ENCODE measurements at regions not wholly inside any gene's neighbourhood (a gene's known extent, or its start where the extent isn't known, plus 50 kb on each side); places are given as distances from the start of the nearest gene placed in this dataset.

DNA sequence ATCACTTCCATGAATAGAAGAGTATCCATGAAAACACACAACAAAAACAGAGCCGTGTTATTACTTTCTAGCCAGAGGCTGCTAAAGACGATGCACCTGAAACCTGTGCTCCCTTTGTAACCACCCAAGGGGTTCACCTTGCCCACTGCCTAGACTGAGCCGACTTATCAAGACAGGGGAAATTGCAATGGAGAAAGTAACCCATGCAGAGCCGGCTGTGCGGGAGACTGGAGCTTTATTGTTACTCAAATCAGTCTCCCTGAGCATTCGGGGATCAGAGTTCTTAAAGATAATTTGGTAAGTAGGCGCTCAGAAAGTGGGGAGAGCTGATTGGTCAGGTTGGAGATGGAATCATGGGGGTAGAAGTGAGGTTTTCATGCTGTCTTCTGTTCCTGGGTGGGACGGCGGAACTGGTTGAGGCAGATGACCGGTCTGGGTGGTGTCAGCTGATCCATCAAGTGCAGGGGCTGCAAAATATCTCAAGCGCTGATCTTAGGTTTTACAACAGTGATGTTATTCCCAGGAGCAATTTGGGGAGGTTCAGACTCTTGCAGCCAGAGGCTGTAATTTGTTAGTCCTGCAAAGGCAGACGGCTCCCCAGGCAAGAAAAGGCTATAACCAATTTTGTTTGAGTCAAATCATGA, 366.6 kb downstream of the PREX1 start:
- Histone ChIP-seq H2AFZ (ENCODE audit: low read length) (no peak overlapping the region), H3K4me1 (ENCODE audit: insufficient read depth, low read length) (no peaks in the 10 kb centered on the region), H4K20me1 (ENCODE audit: insufficient read depth, low read length) (no peaks in the 10 kb centered on the region), H3K4me2 (ENCODE audit: low read depth, low read length) (no peak overlapping the region), H3K36me3 (replicated peaks in 1 of 2; ENCODE audit: control insufficient read depth in 1 of 2, insufficient read depth in 2 of 2, low read length in 2 of 2) (no peaks in the 10 kb centered on the region), H3K9me3 (ENCODE audit: low read length) (no peaks in the 10 kb centered on the region), H3K4me3 (replicated peaks in 1 of 3; ENCODE audit: insufficient read depth in 1 of 3, low read depth in 2 of 3, low read length in 3 of 3) (no peak overlapping the region), H3K27ac (ENCODE audit: extremely low read length, insufficient read depth, low read length) (no peak overlapping the region), H3K79me2 (ENCODE audit: insufficient read depth, low read length) (no peaks in the 10 kb centered on the region), H3K27me3 (ENCODE audit: control insufficient read depth in 1 of 2, insufficient read depth in 2 of 2, low read length in 2 of 2) (peaks cover 10 to 57% of the 10 kb centered on the region in 2 experiments; a peak in 3 of 5 replicates), H3K9ac (ENCODE audit: insufficient read depth, low read depth, low read length) (no peak overlapping the region)
- intact Hi-C loops (cut with micrococcal nuclease; ENCODE audit: unreplicated experiment) (no loop called here), in situ Hi-C loops (cut with HindIII; ENCODE audit: extremely low pct_ligation_motif_present, low pct_unique_long_range_greater_than_20kb) (no loop called here)
- FAIRE-seq (no peak), DNase-seq (ENCODE audit: low spot score) (no peak), ATAC-seq (no peak)
- WGBS (ENCODE audit: low lambda C conversion rate) = 43% methylated on average over 12 of the region's 12 CpGs
- POLR2A ChIA-PET = no interaction called here
- CTCF ChIA-PET (ENCODE audit: low intra/inter-chr PET ratio, low total read pairs) = no interaction called here
- no TSS peak for BruUV-seq (replicated peaks)
- TF ChIP-seq XRCC5 (optimal IDR thresholded peaks at IDR 0.05; ENCODE audit: low read length) = no peak
- TF ChIP-seq, protein P1, sequence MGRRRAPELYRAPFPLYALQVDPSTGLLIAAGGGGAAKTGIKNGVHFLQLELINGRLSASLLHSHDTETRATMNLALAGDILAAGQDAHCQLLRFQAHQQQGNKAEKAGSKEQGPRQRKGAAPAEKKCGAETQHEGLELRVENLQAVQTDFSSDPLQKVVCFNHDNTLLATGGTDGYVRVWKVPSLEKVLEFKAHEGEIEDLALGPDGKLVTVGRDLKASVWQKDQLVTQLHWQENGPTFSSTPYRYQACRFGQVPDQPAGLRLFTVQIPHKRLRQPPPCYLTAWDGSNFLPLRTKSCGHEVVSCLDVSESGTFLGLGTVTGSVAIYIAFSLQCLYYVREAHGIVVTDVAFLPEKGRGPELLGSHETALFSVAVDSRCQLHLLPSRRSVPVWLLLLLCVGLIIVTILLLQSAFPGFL (CRISPR knock-in tag; IDR thresholded peaks at IDR 0.05) = no peak
- TF ChIP-seq KDM4B (CRISPR knock-in tag; IDR thresholded peaks at IDR 0.05) = no peak
- TF ChIP-seq, protein P2, sequence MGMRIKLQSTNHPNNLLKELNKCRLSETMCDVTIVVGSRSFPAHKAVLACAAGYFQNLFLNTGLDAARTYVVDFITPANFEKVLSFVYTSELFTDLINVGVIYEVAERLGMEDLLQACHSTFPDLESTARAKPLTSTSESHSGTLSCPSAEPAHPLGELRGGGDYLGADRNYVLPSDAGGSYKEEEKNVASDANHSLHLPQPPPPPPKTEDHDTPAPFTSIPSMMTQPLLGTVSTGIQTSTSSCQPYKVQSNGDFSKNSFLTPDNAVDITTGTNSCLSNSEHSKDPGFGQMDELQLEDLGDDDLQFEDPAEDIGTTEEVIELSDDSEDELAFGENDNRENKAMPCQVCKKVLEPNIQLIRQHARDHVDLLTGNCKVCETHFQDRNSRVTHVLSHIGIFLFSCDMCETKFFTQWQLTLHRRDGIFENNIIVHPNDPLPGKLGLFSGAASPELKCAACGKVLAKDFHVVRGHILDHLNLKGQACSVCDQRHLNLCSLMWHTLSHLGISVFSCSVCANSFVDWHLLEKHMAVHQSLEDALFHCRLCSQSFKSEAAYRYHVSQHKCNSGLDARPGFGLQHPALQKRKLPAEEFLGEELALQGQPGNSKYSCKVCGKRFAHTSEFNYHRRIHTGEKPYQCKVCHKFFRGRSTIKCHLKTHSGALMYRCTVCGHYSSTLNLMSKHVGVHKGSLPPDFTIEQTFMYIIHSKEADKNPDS (CRISPR knock-in tag; IDR thresholded peaks at IDR 0.05) = no peak
- TF ChIP-seq PTBP1 (IDR thresholded peaks at IDR 0.05; ENCODE audit: low read depth, low read length, poor library complexity, severe bottlenecking) = no peak
- TF ChIP-seq, protein P3, sequence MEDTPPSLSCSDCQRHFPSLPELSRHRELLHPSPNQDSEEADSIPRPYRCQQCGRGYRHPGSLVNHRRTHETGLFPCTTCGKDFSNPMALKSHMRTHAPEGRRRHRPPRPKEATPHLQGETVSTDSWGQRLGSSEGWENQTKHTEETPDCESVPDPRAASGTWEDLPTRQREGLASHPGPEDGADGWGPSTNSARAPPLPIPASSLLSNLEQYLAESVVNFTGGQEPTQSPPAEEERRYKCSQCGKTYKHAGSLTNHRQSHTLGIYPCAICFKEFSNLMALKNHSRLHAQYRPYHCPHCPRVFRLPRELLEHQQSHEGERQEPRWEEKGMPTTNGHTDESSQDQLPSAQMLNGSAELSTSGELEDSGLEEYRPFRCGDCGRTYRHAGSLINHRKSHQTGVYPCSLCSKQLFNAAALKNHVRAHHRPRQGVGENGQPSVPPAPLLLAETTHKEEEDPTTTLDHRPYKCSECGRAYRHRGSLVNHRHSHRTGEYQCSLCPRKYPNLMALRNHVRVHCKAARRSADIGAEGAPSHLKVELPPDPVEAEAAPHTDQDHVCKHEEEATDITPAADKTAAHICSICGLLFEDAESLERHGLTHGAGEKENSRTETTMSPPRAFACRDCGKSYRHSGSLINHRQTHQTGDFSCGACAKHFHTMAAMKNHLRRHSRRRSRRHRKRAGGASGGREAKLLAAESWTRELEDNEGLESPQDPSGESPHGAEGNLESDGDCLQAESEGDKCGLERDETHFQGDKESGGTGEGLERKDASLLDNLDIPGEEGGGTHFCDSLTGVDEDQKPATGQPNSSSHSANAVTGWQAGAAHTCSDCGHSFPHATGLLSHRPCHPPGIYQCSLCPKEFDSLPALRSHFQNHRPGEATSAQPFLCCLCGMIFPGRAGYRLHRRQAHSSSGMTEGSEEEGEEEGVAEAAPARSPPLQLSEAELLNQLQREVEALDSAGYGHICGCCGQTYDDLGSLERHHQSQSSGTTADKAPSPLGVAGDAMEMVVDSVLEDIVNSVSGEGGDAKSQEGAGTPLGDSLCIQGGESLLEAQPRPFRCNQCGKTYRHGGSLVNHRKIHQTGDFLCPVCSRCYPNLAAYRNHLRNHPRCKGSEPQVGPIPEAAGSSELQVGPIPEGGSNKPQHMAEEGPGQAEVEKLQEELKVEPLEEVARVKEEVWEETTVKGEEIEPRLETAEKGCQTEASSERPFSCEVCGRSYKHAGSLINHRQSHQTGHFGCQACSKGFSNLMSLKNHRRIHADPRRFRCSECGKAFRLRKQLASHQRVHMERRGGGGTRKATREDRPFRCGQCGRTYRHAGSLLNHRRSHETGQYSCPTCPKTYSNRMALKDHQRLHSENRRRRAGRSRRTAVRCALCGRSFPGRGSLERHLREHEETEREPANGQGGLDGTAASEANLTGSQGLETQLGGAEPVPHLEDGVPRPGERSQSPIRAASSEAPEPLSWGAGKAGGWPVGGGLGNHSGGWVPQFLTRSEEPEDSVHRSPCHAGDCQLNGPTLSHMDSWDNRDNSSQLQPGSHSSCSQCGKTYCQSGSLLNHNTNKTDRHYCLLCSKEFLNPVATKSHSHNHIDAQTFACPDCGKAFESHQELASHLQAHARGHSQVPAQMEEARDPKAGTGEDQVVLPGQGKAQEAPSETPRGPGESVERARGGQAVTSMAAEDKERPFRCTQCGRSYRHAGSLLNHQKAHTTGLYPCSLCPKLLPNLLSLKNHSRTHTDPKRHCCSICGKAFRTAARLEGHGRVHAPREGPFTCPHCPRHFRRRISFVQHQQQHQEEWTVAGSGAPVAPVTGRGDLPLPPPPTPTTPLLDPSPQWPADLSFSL (CRISPR knock-in tag; IDR thresholded peaks at IDR 0.05) = no peak
- TF ChIP-seq TOE1 (CRISPR knock-in tag; IDR thresholded peaks at IDR 0.05) = no peak
- TF ChIP-seq REXO4 (CRISPR knock-in tag; IDR thresholded peaks at IDR 0.05; ENCODE audit: borderline replicate concordance) = no peak
- no peak for TF ChIP-seq JUN (CRISPR knock-in tag; IDR thresholded peaks at IDR 0.05)
- no peak for TF ChIP-seq CBX2 (IDR thresholded peaks at IDR 0.05; ENCODE audit: low read depth, low read length)
- TF ChIP-seq CBX2 (CRISPR knock-in tag; IDR thresholded peaks at IDR 0.05; ENCODE audit: low read depth) = no peak
